Stimulated activated CD4-positive, alpha-beta T cell treated with anti-CD3 and anti-CD28 coated beads, Interleukin-1b, Interleukin-23, amount 100 ng/mL, for 48 hours (primary cell): ENCODE measurements at regions not wholly inside any gene's neighbourhood (a gene's known extent, or its start where the extent isn't known, plus 50 kb on each side); places are given as distances from the start of the nearest gene placed in this dataset.
"Not testable (repeated sequence)": the region's sequence is repeated elsewhere in the genome, so short reads cannot be mapped to it uniquely, and the experiment has no call there.

Experiments used
- DNase-seq: peaks from one replicate; pipeline ENCODE4 v3.0.0-alpha.2; 2020

- DNase-seq, result no peak
Measured at GRCh38 chr9:99635032-99635431, 186.7 kb upstream of the NR4A3 start.

- no peak for DNase-seq
Measured at GRCh38 chr9:99637641-99638040, 184.0 kb upstream of the NR4A3 start.

- no peak for DNase-seq
Measured at GRCh38 chr9:99638971-99639370, 182.7 kb upstream of the NR4A3 start.

DNA sequence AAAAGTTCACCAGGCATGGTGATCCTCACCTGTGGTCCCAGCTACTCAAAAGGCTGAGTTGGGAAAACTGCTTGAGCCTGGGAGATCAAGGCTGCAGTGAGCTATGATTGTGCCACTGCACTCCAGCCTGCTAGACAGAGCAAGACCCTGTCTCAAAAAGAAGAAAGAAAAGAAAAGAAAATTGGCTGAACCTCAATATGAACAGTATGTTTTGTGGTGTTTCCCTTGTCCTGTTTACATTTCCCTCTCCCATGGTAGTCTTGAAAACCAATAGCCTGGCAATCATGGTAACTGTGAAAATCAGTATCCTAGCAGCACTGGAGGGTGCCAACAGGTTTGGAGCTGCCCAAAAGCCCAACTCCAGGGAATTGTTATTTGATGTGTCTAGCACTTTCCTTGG, 174.1 kb upstream of the NR4A3 start:
- DNase-seq, result no peak

- DNase-seq, result no peak
Measured at GRCh38 chr9:99650187-99650874, 171.4 kb upstream of the NR4A3 start.

DNA sequence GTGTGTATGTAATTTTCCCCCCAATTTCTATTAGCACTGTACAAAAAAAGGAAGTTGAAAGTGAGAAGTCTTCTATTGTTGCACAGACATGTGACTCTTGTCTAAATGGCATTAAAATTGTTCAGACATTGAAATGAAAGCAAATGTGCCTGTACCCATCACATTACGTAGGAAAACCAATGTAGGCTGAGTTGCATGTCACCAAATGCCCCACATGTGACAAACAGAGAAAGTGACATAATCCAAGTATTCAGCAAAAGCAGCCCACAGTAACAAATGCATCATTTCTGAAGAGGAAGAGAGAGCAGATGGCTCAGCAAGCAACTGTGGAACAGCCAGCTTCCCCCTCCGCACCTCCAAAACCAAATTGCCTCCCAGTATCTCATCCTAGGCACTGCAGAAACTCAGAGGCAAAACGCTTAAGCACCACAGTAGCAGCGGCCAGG, 161.5 kb upstream of the NR4A3 start:
- DNase-seq, result no peak

- DNase-seq, result no peak
Measured at GRCh38 chr9:99663297-99663696, 158.4 kb upstream of the NR4A3 start.

DNA sequence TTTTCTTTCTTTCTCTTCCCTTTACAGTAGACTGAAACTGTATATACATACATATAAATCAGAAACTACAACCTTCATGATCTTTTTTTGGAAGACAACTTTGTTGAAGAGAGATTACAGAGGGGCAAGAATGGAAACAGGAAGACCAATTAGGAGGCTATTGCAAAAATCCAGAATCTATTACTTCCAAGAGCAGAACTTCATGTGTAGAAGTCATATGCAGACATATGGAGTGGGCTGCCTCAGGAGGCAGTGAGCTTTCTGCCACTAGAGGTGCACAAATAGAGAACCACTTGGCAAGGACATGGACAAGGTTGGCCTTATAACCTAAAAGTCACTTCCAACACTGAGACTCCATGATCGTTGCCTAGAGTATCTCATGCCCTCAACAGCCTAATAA, 157.8 kb upstream of the NR4A3 start:
- DNase-seq, result no peak

DNA sequence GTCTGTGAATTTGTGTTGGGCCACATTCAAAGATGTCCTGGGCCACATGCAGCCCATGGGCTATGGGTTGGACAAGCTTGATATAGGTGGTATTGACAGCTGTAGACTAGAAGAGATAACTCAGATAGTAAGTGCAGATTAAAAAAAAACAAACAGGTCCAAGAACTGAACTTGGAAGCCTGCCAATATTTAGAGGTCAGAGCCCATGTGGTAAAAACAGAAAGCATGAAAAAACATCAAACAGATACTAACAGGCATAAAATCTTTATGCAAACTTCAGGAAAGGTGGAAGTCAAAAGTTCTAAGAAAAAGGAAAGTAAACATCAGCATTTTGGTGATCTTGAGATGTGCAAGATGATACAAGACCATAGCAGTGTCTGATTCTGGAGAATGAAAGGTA, 155.1 kb upstream of the NR4A3 start:
- no peak for DNase-seq

- DNase-seq, result not testable (repeated sequence)
Measured at GRCh38 chr9:99670886-99671285, 150.8 kb upstream of the NR4A3 start.

- no peak for DNase-seq
Measured at GRCh38 chr9:99677281-99677680, 144.4 kb upstream of the NR4A3 start.

- DNase-seq, result no peak
Measured at GRCh38 chr9:99678566-99678965, 143.1 kb upstream of the NR4A3 start.

GRCh38 chr9:99680191-99680590, 141.5 kb upstream of the NR4A3 start:
- no peak for DNase-seq

GRCh38 chr9:99681113-99681512, 140.6 kb upstream of the NR4A3 start:
- DNase-seq, result no peak

DNA sequence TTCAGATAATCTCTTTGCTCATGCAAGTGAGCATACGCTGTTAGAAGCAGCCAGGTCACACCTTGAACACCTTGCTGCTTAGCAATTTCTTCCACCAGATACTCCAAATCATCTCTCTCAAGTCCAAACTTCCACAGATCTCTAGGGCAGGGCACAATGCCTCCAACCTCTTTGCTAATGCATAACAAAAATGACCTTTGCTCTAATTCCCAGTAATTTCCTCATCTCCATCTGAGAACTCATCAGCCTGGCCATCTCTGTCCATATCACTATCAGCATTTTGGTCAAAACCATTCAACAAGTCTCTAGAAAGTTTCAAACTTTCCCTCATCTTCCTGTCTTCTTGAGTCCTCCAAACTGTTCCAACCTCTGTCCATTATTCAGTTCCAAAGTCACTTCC, 139.3 kb upstream of the NR4A3 start:
- DNase-seq, result no peak

DNA sequence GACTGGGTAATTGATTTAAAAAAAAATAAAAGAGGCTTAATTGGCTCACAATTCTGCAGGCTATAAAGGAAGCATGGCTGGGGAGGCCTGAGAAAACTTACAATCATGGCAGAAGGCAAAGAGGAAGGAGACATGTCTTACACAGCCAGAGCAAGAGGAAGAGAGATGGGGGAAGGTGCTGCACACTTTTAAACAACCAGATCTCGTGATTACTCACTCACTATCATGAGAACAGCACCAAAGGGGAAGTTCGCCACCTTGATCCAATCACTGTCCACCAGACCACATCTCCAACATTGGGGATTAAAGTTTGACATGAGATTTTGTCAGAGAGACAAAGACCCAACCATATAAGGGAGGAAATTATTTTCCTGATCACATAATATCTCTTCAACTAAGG, 138.8 kb upstream of the NR4A3 start:
- no peak for DNase-seq

GRCh38 chr9:99690573-99690972, 131.1 kb upstream of the NR4A3 start:
- no peak for DNase-seq

DNA sequence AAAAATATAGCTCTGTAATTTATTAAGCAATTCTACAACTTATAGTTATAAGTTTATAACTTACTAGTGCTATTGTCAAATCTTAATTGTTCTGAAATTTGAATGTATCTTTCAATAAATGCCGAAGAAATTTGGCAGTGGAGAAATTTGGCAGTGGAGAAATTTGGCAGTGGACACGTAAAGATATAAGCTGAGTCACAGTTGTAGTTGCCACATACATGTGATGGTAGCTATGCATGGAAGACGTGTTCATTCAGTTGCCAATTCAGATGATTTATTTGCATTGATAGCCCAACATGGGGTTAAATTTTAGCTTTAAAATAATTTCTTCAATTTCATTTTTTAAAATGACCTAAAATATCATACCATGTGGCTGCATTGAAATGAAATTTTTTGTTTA, 127.8 kb upstream of the NR4A3 start:
- DNase-seq, result no peak

GRCh38 chr9:99694393-99694792, 127.3 kb upstream of the NR4A3 start:
- DNase-seq, result no peak

GRCh38 chr9:99699396-99699795, 122.3 kb upstream of the NR4A3 start:
- DNase-seq, result no peak

GRCh38 chr9:99712214-99712613, 109.5 kb upstream of the NR4A3 start:
- no peak for DNase-seq

DNA sequence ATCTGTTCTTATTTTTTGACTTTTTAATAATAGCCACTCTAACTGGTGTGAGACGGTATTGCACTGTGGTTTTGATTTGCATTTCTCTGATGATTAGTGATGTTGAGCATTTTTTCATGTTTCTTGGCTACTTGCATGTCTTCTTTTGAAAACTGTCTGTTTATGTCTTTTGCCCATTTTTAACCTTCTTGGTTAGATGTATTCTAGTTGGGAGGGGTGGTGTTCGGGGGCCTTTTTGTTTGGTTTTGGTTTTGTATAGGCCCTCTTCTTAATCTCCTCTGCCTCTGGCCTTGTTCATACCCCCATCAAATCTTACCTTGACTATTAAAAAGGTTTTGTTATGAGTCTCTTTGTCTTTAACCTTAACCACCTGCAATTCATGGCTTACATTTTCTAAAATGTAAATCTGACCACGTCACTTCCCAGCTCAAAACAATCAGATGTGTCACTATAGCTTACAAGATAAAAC, 107.8 kb upstream of the NR4A3 start:
- DNase-seq, result no peak

- DNase-seq, result no peak
Measured at GRCh38 chr9:99718631-99719030, 103.1 kb upstream of the NR4A3 start.

DNA sequence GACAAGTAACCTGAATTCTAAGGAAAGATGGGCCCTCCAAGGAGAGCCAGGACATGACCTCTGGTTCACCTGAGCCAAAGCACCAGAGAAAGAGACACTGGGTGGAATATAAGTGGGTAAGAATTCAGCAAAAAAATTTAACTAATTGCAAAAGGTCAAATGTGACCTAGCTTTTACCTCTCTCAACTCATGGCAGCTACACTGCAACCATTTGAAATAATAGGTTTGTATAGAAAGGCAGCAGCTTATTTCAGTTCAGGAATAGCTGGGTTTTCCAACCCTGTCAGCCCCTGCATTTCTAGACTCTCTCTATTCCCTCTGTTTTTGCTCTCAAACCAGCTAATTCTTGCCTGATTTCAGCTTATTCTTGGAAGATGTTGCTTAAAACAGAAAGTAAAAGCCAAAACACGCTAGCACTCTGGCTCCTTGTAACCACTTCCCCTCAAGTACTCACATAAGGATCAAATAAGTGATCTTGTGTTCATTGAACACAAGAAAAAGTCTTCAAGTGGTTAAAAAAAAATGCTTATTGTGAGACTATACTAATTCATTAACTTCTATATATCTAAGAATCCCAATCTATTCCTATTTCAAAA, 101.1 kb upstream of the NR4A3 start:
- DNase-seq, result no peak

GRCh38 chr9:99721898-99722297, 99.8 kb upstream of the NR4A3 start:
- DNase-seq, result no peak
